K562 (cell line): ENCODE measurements at regions not wholly inside any gene's neighbourhood (a gene's known extent, or its start where the extent isn't known, plus 50 kb on each side); places are given as distances from the start of the nearest gene placed in this dataset.

Source experiments
- ATAC-seq: fragments of 200-7000 bp; cut with Tn5 transposase; 3 replicates; pipeline ENCODE4 v1.9.1; 2020; ENCODE audit warnings: moderate library complexity
- BruUV-seq: library from RNA; stranded (reverse); fragments of 400-500 nt; replicated peaks from 2 replicates; lab custom pipeline; 2021; lab: Mats Ljungman, UMichigan
- CTCF ChIA-PET: fragments of 300-600 bp; formaldehyde crosslinking; extraction: SDS; loops from one replicate; lab custom pipeline; 2021; ENCODE audit warnings: low intra/inter-chr PET ratio; lab: Yijun Ruan, JAX
- POLR2A ChIA-PET: fragments of 300-600, 350-650 bp; sonication (Branson Sonifier 250); formaldehyde crosslinking; extraction: SDS; loops from one replicate; lab custom pipeline; 2021; ENCODE audit warnings: antibody characterized with exemption, inconsistent platforms; lab: Yijun Ruan, JAX
- DNase-seq, 4 experiments: peaks; one replicate each; pipeline versions ENCODE4 v3.0.0 to v3.0.0-alpha.2; 2011 to 2018; ENCODE audit warnings: low spot score in 3 of 4, mixed read lengths in 3 of 4; ENCODE audit errors: extremely low read depth in 1 of 4
- FAIRE-seq: peaks from 2 replicates; lab custom pipeline; 2011; peaks lifted over from hg19 to GRCh38; lab: Jason Lieb, UNC
- H2AFZ ChIP-seq: 2 replicates; pipeline ENCODE4 v1.6.0; 2011; ENCODE audit warnings: low read depth, low read length, control low read depth, inconsistent platforms
- H3K27ac ChIP-seq: fragments of 200-600 bp; 3 replicates; pipeline ENCODE4 v1.8.0; 2011; ENCODE audit warnings: low read depth, mild to moderate bottlenecking, control low read depth, inconsistent platforms, low read length, moderate library complexity, mixed read lengths; ENCODE audit errors: extremely low read depth
- H3K27me3 ChIP-seq, 2 experiments: fragments of 300-600 bp in 1 of 2; 2 replicates in 1 of 2; 3 replicates in 1 of 2; pipeline versions ENCODE4 v1.6.0 to v1.8.0; 2011; ENCODE audit warnings: inconsistent platforms in 2 of 2, low read length in 2 of 2, mild to moderate bottlenecking in 1 of 2, mixed read lengths in 1 of 2, moderate library complexity in 1 of 2; ENCODE audit not compliant: control insufficient read depth in 2 of 2, insufficient read depth in 2 of 2
- H3K36me3 ChIP-seq: fragments of 300-600 bp; 3 replicates; pipeline ENCODE4 v1.8.0; 2011; ENCODE audit warnings: mild to moderate bottlenecking, low read length, inconsistent platforms; ENCODE audit not compliant: control insufficient read depth, insufficient read depth
- H3K4me1 ChIP-seq, 2 experiments: fragments of 200-600 bp in 1 of 2; replicated peaks in 1 of 2; 2 replicates in 1 of 2; 3 replicates in 1 of 2; pipeline versions ENCODE4 v1.5.1 to v1.8.0; 2011; ENCODE audit warnings: inconsistent platforms in 2 of 2, low read length in 2 of 2, mild to moderate bottlenecking in 1 of 2, mixed read lengths in 1 of 2, moderate library complexity in 1 of 2; ENCODE audit not compliant: control insufficient read depth in 2 of 2, insufficient read depth in 2 of 2
- H3K4me2 ChIP-seq: 2 replicates; pipeline ENCODE4 v1.6.1; 2011; ENCODE audit warnings: low read length, control low read depth, inconsistent platforms, mixed read lengths; ENCODE audit not compliant: insufficient read depth
- H3K4me3 ChIP-seq: fragments of 200-600 bp; sonication (generic), shearing (Covaris generic); 2 replicates; pipeline ENCODE4 v1.5.1; 2016; ENCODE audit warnings: control low read depth, inconsistent platforms
- H3K79me2 ChIP-seq: fragments of 200-600 bp; 3 replicates; pipeline ENCODE4 v1.8.0; 2011; ENCODE audit warnings: low read length, inconsistent platforms; ENCODE audit not compliant: control insufficient read depth, insufficient read depth
- H3K9ac ChIP-seq, 2 experiments: 2 replicates each; pipeline versions ENCODE4 v1.6.0 to v1.6.1; 2011; ENCODE audit warnings: low read depth in 2 of 2, low read length in 2 of 2, control low read depth in 1 of 2, inconsistent platforms in 1 of 2, mild to moderate bottlenecking in 1 of 2, mixed read lengths in 1 of 2; ENCODE audit not compliant: insufficient read depth in 1 of 2
- H3K9me1 ChIP-seq: one replicate; pipeline ENCODE4 v1.6.0; 2011; ENCODE audit warnings: inconsistent platforms, mild to moderate bottlenecking, low read length, moderate library complexity; ENCODE audit not compliant: control insufficient read depth, insufficient read depth
- H3K9me3 ChIP-seq: replicated peaks from 2 replicates; pipeline ENCODE4 v1.5.1; 2011; ENCODE audit warnings: low read depth, low read length, inconsistent platforms; ENCODE audit not compliant: control insufficient read depth, insufficient read depth
- H4K20me1 ChIP-seq: replicated peaks from 2 replicates; pipeline ENCODE4 v1.6.1; 2011; ENCODE audit warnings: low read length, inconsistent platforms, mixed read lengths; ENCODE audit not compliant: control insufficient read depth, insufficient read depth
- ETS2 ChIP-seq: IDR thresholded peaks from 2 replicates; pipeline ENCODE4 v1.6.1; 2016; ENCODE audit warnings: borderline replicate concordance, missing genetic modification characterization, mild to moderate bottlenecking, moderate library complexity, missing compliant biosample characterization; ENCODE audit not compliant: poor library complexity, severe bottlenecking
- HDAC2 ChIP-seq: fragments of 450-650 bp; IDR thresholded peaks from 2 replicates; pipeline ENCODE4 v1.6.1; 2016; ENCODE audit warnings: mild to moderate bottlenecking
- HNRNPH1 ChIP-seq: fragments of 200-400 bp; formaldehyde crosslinking; optimal IDR thresholded peaks from 2 replicates; pipeline ENCODE3; 2017; ENCODE audit warnings: low read depth, mild to moderate bottlenecking, low read length, moderate library complexity
- KLF6 ChIP-seq: fragments of 250-450 bp; sonication (Bioruptor Pico); IDR thresholded peaks from 2 replicates; pipeline ENCODE4 v1.4.0; 2020; ENCODE audit warnings: mild to moderate bottlenecking, moderate library complexity, borderline replicate concordance
- PRMT5 ChIP-seq: sonication (generic); formaldehyde crosslinking; IDR thresholded peaks from 2 replicates; pipeline ENCODE4 v1.5.0; 2020; ENCODE audit warnings: missing genetic modification reagents
- PURB ChIP-seq: sonication (generic); formaldehyde crosslinking; IDR thresholded peaks from 2 replicates; pipeline ENCODE4 v1.9.0; 2021; ENCODE audit warnings: low read depth, mild to moderate bottlenecking, missing genetic modification reagents
- SAP30 ChIP-seq: fragments of 200-600 bp; sonication (generic); IDR thresholded peaks from 2 replicates; pipeline ENCODE4 v1.6.1; 2012; ENCODE audit warnings: borderline replicate concordance, low read depth, mild to moderate bottlenecking, moderate library complexity, low read length, control low read depth, inconsistent platforms; ENCODE audit not compliant: insufficient read depth, poor library complexity, severe bottlenecking
- TAF9B ChIP-seq: fragments of 450-650 bp; IDR thresholded peaks from 2 replicates; pipeline ENCODE4 v1.6.1; 2018; ENCODE audit warnings: mild to moderate bottlenecking; ENCODE audit not compliant: partially characterized antibody
- XRCC4 ChIP-seq: IDR thresholded peaks from one replicate; pipeline ENCODE4 v1.6.1; 2011; ENCODE audit not compliant: insufficient read depth, insufficient read length; ENCODE audit errors: extremely low read depth
- ZFP1 ChIP-seq: fragments of 450-650 bp; formaldehyde crosslinking; IDR thresholded peaks from 2 replicates; pipeline ENCODE4 v1.4.0; 2020; ENCODE audit warnings: mild to moderate bottlenecking, mixed read lengths
- WGBS: fragments of 100-300 bp; shearing (Covaris generic); methylation state at CpG from one replicate; pipeline ENCODE4 v1.1.6; 2016; ENCODE audit warnings: low coverage, mixed read lengths; ENCODE audit not compliant: insufficient coverage; ENCODE audit errors: missing lambda C conversion rate; 5-methylcytosine and 5-hydroxymethylcytosine counted together
- in situ Hi-C: fragments of 300-500 bp; cut with MboI; formaldehyde crosslinking; loops from 4 replicates; pipeline ENCODE4 v1.15.0; 2018; ENCODE audit warnings: inconsistent platforms, mixed read lengths
- intact Hi-C: fragments of 100-400 bp; cut with micrococcal nuclease; formaldehyde crosslinking; loops from 2 replicates; pipeline ENCODE4 v1.14.2; 2022
- TF ChIP-seq, protein P1 (sequence below): sonication (generic); formaldehyde crosslinking; IDR thresholded peaks from 2 replicates; pipeline ENCODE4 v1.8.0; 2022; ENCODE audit warnings: missing genetic modification reagents, mild to moderate bottlenecking, moderate library complexity, borderline replicate concordance
- TF ChIP-seq, protein P2 (sequence below): sonication (generic); formaldehyde crosslinking; IDR thresholded peaks from 2 replicates; pipeline ENCODE4 v1.4.0; 2020; ENCODE audit warnings: mild to moderate bottlenecking, missing genetic modification reagents

DNA sequence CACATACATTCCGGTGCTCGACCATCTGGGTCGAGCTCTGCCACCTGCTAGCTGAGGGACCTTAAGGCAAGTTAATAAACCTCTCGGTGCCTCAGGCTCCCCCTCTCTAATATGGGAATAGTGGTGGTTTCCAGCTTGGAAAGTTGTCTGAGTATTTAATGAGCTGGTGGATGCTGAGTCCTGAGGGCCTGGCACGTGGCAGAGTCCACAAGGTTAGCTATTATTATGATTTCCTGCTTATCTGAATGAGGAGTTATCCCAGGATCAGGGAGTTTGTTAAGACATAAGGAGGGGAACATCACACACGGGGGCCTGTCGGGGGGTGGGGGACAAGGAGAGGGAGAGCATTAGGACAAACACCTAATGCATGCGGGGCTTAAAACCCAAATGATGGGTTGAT, 80.1 kb upstream of the SLC22A23 start:
- Histone ChIP-seq H3K79me2 (no peaks in the 10 kb centered on the region), H3K9me3 (no peaks in the 10 kb centered on the region), H2AFZ (no peak overlapping the region), H3K4me2 (no peak overlapping the region), H3K4me3 (no peak overlapping the region), H3K27ac (no peak overlapping the region), H3K36me3 (no peaks in the 10 kb centered on the region), H3K4me1 (no peaks in the 10 kb centered on the region), H4K20me1 (no peaks in the 10 kb centered on the region), H3K9ac (no peak overlapping the region), H3K27me3 (peaks cover 49 to 72% of the 10 kb centered on the region in 2 experiments), H3K9me1 (no peaks in the 10 kb centered on the region)
- in situ Hi-C loops = no loop called here
- intact Hi-C loops = no loop called here
- under 1% methylated on average over 7 of the region's 8 CpGs for WGBS
- FAIRE-seq (no peak), ATAC-seq (no peak), DNase-seq (no peak)
- TF ChIP-seq, protein P1, sequence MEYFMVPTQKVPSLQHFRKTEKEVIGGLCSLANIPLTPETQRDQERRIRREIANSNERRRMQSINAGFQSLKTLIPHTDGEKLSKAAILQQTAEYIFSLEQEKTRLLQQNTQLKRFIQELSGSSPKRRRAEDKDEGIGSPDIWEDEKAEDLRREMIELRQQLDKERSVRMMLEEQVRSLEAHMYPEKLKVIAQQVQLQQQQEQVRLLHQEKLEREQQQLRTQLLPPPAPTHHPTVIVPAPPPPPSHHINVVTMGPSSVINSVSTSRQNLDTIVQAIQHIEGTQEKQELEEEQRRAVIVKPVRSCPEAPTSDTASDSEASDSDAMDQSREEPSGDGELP (CRISPR knock-in tag) = no peak
- TF ChIP-seq PRMT5 (CRISPR knock-in tag) (no peak), HNRNPH1 (no peak), ETS2 (tag) (no peak), XRCC4 (no peak), ZFP1 (CRISPR knock-in tag) (no peak), HDAC2 (no peak), SAP30 (no peak), KLF6 (no peak), TAF9B (no peak), PURB (CRISPR knock-in tag) (no peak)
- TF ChIP-seq, protein P2, sequence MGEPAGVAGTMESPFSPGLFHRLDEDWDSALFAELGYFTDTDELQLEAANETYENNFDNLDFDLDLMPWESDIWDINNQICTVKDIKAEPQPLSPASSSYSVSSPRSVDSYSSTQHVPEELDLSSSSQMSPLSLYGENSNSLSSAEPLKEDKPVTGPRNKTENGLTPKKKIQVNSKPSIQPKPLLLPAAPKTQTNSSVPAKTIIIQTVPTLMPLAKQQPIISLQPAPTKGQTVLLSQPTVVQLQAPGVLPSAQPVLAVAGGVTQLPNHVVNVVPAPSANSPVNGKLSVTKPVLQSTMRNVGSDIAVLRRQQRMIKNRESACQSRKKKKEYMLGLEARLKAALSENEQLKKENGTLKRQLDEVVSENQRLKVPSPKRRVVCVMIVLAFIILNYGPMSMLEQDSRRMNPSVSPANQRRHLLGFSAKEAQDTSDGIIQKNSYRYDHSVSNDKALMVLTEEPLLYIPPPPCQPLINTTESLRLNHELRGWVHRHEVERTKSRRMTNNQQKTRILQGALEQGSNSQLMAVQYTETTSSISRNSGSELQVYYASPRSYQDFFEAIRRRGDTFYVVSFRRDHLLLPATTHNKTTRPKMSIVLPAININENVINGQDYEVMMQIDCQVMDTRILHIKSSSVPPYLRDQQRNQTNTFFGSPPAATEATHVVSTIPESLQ (CRISPR knock-in tag) = no peak
- CTCF ChIA-PET = no interaction called here
- POLR2A ChIA-PET = interaction anchor here (0.6 to 1.1 kb wide), 2 partner anchors 18 to 257 kb away, joined by 3 read pairs; no protein-coding TSS in a partner anchor
- BruUV-seq = no TSS peak
